ENCODE measurements at regions not wholly inside any gene's neighbourhood (a gene's known extent, or its start where the extent isn't known, plus 50 kb on each side); places are given as distances from the start of the nearest gene placed in this dataset.

DNA sequence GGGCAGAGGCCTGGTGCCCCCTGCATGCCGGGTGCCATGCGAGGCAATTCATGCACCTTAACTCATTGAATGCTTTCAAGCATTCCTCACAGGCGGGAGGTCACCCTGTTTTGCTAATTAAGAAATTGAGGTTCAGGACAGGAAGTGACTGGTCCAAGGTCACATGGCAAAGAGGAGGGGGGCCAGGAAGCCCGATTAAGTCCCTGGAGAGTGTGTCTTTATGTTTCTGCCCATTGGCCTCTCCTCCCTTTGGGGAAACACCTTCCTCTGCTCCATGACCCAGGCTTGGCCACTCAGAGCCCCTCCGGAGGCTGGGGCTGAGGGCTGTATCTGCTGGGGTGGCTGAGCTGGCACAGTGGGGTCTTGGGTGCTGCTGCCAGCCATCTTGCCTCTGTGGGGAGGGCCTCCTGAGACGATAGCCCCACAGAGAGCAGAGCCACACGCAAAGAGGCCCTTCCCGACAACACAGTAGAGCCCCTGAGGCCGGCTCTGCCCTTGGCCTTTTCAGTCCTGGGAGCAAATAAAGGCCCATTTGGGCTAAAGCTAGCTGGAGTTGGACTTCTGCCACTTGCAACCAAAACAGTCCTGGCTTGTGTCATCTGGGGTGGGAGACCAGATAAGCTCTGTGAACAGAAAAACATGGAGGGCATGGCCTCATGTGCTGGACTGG, 90.8 kb upstream of the NEURL1B start:
- Histone ChIP-seq H3K9me3 (replicated peaks; ENCODE audit: control insufficient read depth, insufficient read depth, low read length) (no peaks in the 10 kb centered on the region), H3K9ac (ENCODE audit: control insufficient read depth, insufficient read depth, low read length) (no peak overlapping the region), H3K27me3 (replicated peaks in 1 of 2; ENCODE audit: control insufficient read depth in 2 of 2, insufficient read depth in 2 of 2, low read length in 1 of 2) (peaks cover 2% of the 10 kb centered on the region in 2 experiments; a peak in 3 of 4 replicates), H4K20me1 (ENCODE audit: control insufficient read depth, insufficient read depth) (no peaks in the 10 kb centered on the region), H3K4me3 (no peak overlapping the region), H3K27ac (ENCODE audit: control insufficient read depth, insufficient read depth) (no peak overlapping the region), H3K79me2 (ENCODE audit: control insufficient read depth, insufficient read depth, low read length) (no peaks in the 10 kb centered on the region), H2AFZ (ENCODE audit: control insufficient read depth, low read depth, low read length) (no peak overlapping the region), H3K36me3 (ENCODE audit: control insufficient read depth in 2 of 2, insufficient read depth in 2 of 2, low read length in 1 of 2) (no peaks in the 10 kb centered on the region), H3K4me2 (ENCODE audit: control insufficient read depth, insufficient read depth) (no peak overlapping the region), H3K4me1 (ENCODE audit: control insufficient read depth, insufficient read depth, low read length) (no peaks in the 10 kb centered on the region)
- ATAC-seq (no peak), FAIRE-seq (no peak), DNase-seq (ENCODE audit: low read depth, low spot score) (no peak)
- no TSS peak for BruUV-seq (replicated peaks)
- ChIA-PET RAD21 (ENCODE audit: unreplicated experiment) (no interaction called here), POLR2A (no interaction called here), SMC1A (ENCODE audit: uncharacterized antibody, unreplicated experiment) (no interaction called here), CTCF (interaction anchor here (0.7 kb wide), 1 partner anchor 382 kb away, joined by 3 read pairs; no protein-coding TSS in a partner anchor)
- 47% methylated on average over 9 of the region's 9 CpGs for WGBS (ENCODE audit: insufficient coverage, insufficient replicate concordance, low lambda C conversion rate, missing lambda C conversion rate)
- in situ Hi-C loops (cut with MboI) (no loop called here), intact Hi-C loops (cut with micrococcal nuclease; ENCODE audit: unreplicated experiment) (no loop called here)
- TF ChIP-seq NFXL1 (IDR thresholded peaks at IDR 0.05; ENCODE audit: borderline replicate concordance): no peak
- no peak for TF ChIP-seq MTA2 (IDR thresholded peaks at IDR 0.05; ENCODE audit: low read depth)
- TF ChIP-seq, protein P1, sequence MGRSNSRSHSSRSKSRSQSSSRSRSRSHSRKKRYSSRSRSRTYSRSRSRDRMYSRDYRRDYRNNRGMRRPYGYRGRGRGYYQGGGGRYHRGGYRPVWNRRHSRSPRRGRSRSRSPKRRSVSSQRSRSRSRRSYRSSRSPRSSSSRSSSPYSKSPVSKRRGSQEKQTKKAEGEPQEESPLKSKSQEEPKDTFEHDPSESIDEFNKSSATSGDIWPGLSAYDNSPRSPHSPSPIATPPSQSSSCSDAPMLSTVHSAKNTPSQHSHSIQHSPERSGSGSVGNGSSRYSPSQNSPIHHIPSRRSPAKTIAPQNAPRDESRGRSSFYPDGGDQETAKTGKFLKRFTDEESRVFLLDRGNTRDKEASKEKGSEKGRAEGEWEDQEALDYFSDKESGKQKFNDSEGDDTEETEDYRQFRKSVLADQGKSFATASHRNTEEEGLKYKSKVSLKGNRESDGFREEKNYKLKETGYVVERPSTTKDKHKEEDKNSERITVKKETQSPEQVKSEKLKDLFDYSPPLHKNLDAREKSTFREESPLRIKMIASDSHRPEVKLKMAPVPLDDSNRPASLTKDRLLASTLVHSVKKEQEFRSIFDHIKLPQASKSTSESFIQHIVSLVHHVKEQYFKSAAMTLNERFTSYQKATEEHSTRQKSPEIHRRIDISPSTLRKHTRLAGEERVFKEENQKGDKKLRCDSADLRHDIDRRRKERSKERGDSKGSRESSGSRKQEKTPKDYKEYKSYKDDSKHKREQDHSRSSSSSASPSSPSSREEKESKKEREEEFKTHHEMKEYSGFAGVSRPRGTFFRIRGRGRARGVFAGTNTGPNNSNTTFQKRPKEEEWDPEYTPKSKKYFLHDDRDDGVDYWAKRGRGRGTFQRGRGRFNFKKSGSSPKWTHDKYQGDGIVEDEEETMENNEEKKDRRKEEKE (IDR thresholded peaks at IDR 0.05): no peak
- no peak for TF ChIP-seq SREBF1 (IDR thresholded peaks at IDR 0.05; ENCODE audit: low read length)
- TF ChIP-seq PBX3 (IDR thresholded peaks at IDR 0.05; ENCODE audit: insufficient replicate concordance, low read depth, low read length): no peak
- TF ChIP-seq, protein P2, sequence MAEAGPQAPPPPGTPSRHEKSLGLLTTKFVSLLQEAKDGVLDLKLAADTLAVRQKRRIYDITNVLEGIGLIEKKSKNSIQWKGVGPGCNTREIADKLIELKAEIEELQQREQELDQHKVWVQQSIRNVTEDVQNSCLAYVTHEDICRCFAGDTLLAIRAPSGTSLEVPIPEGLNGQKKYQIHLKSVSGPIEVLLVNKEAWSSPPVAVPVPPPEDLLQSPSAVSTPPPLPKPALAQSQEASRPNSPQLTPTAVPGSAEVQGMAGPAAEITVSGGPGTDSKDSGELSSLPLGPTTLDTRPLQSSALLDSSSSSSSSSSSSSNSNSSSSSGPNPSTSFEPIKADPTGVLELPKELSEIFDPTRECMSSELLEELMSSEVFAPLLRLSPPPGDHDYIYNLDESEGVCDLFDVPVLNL (IDR thresholded peaks at IDR 0.05; ENCODE audit: low read depth, low read length): no peak
- TF ChIP-seq ZNF217 (IDR thresholded peaks at IDR 0.05): no peak
- no peak for TF ChIP-seq SIX5 (IDR thresholded peaks at IDR 0.05; ENCODE audit: low read depth, low read length, severe bottlenecking)
- no peak for TF ChIP-seq BMI1 (IDR thresholded peaks at IDR 0.05; ENCODE audit: borderline replicate concordance)
- no peak for TF ChIP-seq PML (IDR thresholded peaks at IDR 0.05; ENCODE audit: low read length)
- TF ChIP-seq, protein P3, sequence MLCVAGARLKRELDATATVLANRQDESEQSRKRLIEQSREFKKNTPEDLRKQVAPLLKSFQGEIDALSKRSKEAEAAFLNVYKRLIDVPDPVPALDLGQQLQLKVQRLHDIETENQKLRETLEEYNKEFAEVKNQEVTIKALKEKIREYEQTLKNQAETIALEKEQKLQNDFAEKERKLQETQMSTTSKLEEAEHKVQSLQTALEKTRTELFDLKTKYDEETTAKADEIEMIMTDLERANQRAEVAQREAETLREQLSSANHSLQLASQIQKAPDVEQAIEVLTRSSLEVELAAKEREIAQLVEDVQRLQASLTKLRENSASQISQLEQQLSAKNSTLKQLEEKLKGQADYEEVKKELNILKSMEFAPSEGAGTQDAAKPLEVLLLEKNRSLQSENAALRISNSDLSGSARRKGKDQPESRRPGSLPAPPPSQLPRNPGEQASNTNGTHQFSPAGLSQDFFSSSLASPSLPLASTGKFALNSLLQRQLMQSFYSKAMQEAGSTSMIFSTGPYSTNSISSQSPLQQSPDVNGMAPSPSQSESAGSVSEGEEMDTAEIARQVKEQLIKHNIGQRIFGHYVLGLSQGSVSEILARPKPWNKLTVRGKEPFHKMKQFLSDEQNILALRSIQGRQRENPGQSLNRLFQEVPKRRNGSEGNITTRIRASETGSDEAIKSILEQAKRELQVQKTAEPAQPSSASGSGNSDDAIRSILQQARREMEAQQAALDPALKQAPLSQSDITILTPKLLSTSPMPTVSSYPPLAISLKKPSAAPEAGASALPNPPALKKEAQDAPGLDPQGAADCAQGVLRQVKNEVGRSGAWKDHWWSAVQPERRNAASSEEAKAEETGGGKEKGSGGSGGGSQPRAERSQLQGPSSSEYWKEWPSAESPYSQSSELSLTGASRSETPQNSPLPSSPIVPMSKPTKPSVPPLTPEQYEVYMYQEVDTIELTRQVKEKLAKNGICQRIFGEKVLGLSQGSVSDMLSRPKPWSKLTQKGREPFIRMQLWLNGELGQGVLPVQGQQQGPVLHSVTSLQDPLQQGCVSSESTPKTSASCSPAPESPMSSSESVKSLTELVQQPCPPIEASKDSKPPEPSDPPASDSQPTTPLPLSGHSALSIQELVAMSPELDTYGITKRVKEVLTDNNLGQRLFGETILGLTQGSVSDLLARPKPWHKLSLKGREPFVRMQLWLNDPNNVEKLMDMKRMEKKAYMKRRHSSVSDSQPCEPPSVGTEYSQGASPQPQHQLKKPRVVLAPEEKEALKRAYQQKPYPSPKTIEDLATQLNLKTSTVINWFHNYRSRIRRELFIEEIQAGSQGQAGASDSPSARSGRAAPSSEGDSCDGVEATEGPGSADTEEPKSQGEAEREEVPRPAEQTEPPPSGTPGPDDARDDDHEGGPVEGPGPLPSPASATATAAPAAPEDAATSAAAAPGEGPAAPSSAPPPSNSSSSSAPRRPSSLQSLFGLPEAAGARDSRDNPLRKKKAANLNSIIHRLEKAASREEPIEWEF (IDR thresholded peaks at IDR 0.05; ENCODE audit: insufficient replicate concordance, low read depth, low read length): no peak

Measured in GM12878 (cell line).